ENCODE measurements at regions not wholly inside any gene's neighbourhood (a gene's known extent, or its start where the extent isn't known, plus 50 kb on each side); places are given as distances from the start of the nearest gene placed in this dataset.

- no peak overlapping the region for H3K9ac ChIP-seq (replicated peaks; ENCODE audit: extremely low read depth, insufficient read depth, low read length)
Observed at GRCh38 chr10:31157123-31158010, 125.7 kb upstream of the ZNF438 start.

More at GRCh38 chr10:31157123-31158010, 125.7 kb upstream of the ZNF438 start:
- POLR2A ChIA-PET, result no interaction called here
- Histone ChIP-seq H2AFZ (ENCODE audit: low read depth, low read length) (no peak overlapping the region), H3K4me1 (ENCODE audit: control insufficient read depth, extremely low read depth, insufficient read depth, low read length) (peaks cover 8% of the 10 kb centered on the region), H3K79me2 (ENCODE audit: control insufficient read depth, insufficient read depth, low read length) (no peaks in the 10 kb centered on the region), H3K36me3 (ENCODE audit: control insufficient read depth in 2 of 2, extremely low read depth in 1 of 2, insufficient read depth in 2 of 2, low read length in 2 of 2) (no peaks in the 10 kb centered on the region), H3K27ac (ENCODE audit: insufficient read depth, low read depth, low read length) (no peak overlapping the region), H3K27me3 (ENCODE audit: control insufficient read depth in 2 of 2, insufficient read depth in 2 of 2, low read length in 2 of 2) (no peaks in the 10 kb centered on the region), H3K9me1 (replicated peaks; ENCODE audit: control insufficient read depth, extremely low read depth, insufficient read depth, low read length) (no peaks in the 10 kb centered on the region), H3K4me2 (ENCODE audit: insufficient read depth, low read length) (no peak overlapping the region), H4K20me1 (replicated peaks; ENCODE audit: control insufficient read depth, extremely low read depth, insufficient read depth, low read length) (no peaks in the 10 kb centered on the region), H3K9me3 (replicated peaks; ENCODE audit: control insufficient read depth, insufficient read depth, low read length) (no peaks in the 10 kb centered on the region), H3K4me3 (replicated peaks in 1 of 3; ENCODE audit: insufficient read depth in 1 of 3, low read depth in 1 of 3, low read length in 3 of 3) (no peak overlapping the region)
- DNase-seq (ENCODE audit: low read depth, low spot score) (no peak), FAIRE-seq (no peak)
- intact Hi-C loops (cut with micrococcal nuclease) (no loop called here), dilution Hi-C loops (cut with MboI; ENCODE audit: extremely low pct_ligation_motif_present, low sequenced_read_pairs) (no loop called here)
- TF ChIP-seq POLR2AphosphoS5 (IDR thresholded peaks at IDR 0.05; ENCODE audit: insufficient read depth, low read depth, low read length), result no peak
- no peak for TF ChIP-seq MYC (IDR thresholded peaks at IDR 0.05; ENCODE audit: low read depth, low read length)
- TF ChIP-seq JUN (IDR thresholded peaks at IDR 0.05; ENCODE audit: borderline replicate concordance, insufficient read depth, insufficient read length, low read depth), result no peak
- no peak for TF ChIP-seq FOS (IDR thresholded peaks at IDR 0.05; ENCODE audit: borderline replicate concordance, insufficient read depth, low read length)
- TF ChIP-seq CTCF (IDR thresholded peaks at IDR 0.05; ENCODE audit: extremely low read depth in 1 of 2, insufficient read depth in 1 of 2, low read depth in 1 of 2, low read length in 2 of 2), result no peak
- no peak for TF ChIP-seq MAX (IDR thresholded peaks at IDR 0.05; ENCODE audit: insufficient read depth, insufficient read length)
- TF ChIP-seq POLR2A (IDR thresholded peaks at IDR 0.05; ENCODE audit: low read depth, low read length), result no peak
- TF ChIP-seq EZH2 (IDR thresholded peaks at IDR 0.05; ENCODE audit: borderline replicate concordance, low read depth, low read length, severe bottlenecking), result no peak
- no peak for TF ChIP-seq GATA2 (IDR thresholded peaks at IDR 0.05; ENCODE audit: insufficient read depth, insufficient read length, low read depth, low read length)
- BruUV-seq (replicated peaks), result no TSS peak
- CTCF ChIA-PET, result no interaction called here
